ENCODE measurements at regions not wholly inside any gene's neighbourhood (a gene's known extent, or its start where the extent isn't known, plus 50 kb on each side); places are given as distances from the start of the nearest gene placed in this dataset.

GRCh38 chr9:104342552-104342951 lies 161.5 kb upstream of the OR13F1 start:
- TF ChIP-seq CTCF (IDR thresholded peaks at IDR 0.05) (no peak), EZH2 (IDR thresholded peaks at IDR 0.05; ENCODE audit: borderline replicate concordance, insufficient read depth, low read depth, low read length, poor library complexity, severe bottlenecking) (no peak)
